ENCODE measurements at regions not wholly inside any gene's neighbourhood (a gene's known extent, or its start where the extent isn't known, plus 50 kb on each side); places are given as distances from the start of the nearest gene placed in this dataset.

- POLR2A ChIA-PET = no interaction called here
These were observed 421.7 kb upstream of the NUPR2 start for GRCh38 chr7:56537952-56538351.

GRCh38 chr7:56537477-56537876 is 421.3 kb upstream of the NUPR2 start:
- Histone ChIP-seq H3K9me3 (replicated peaks; ENCODE audit: control insufficient read depth, insufficient read depth, low read length) (peaks cover 4% of the 10 kb centered on the region; the same call in 1 of the 3 replicates), H3K36me3 (ENCODE audit: control insufficient read depth in 2 of 2, insufficient read depth in 2 of 2, low read length in 1 of 2) (no peaks in the 10 kb centered on the region), H3K4me1 (ENCODE audit: control insufficient read depth, insufficient read depth, low read length) (no peaks in the 10 kb centered on the region), H3K9ac (ENCODE audit: control insufficient read depth, insufficient read depth, low read length) (no peak overlapping the region), H4K20me1 (ENCODE audit: control insufficient read depth, insufficient read depth) (no peaks in the 10 kb centered on the region), H3K27ac (ENCODE audit: control insufficient read depth, insufficient read depth) (no peak overlapping the region), H3K27me3 (replicated peaks in 1 of 2; ENCODE audit: control insufficient read depth in 2 of 2, insufficient read depth in 2 of 2, low read length in 1 of 2) (no peaks in the 10 kb centered on the region), H3K4me3 (no peak overlapping the region), H3K4me2 (ENCODE audit: control insufficient read depth, insufficient read depth) (no peak overlapping the region), H2AFZ (ENCODE audit: control insufficient read depth, low read depth, low read length) (no peak overlapping the region), H3K79me2 (ENCODE audit: control insufficient read depth, insufficient read depth, low read length) (no peaks in the 10 kb centered on the region)
- FAIRE-seq = no peak
- ChIA-PET CTCF (no interaction called here), RAD21 (ENCODE audit: unreplicated experiment) (no interaction called here), SMC1A (ENCODE audit: uncharacterized antibody, unreplicated experiment) (no interaction called here), POLR2A (no interaction called here)
- WGBS (ENCODE audit: insufficient coverage, insufficient replicate concordance, low lambda C conversion rate, missing lambda C conversion rate) = 43% methylated on average over 20 of the region's 20 CpGs
- no peak for ATAC-seq
- intact Hi-C loops (cut with micrococcal nuclease; ENCODE audit: unreplicated experiment) = loop anchor here (10.0 kb wide), 1 partner anchor 1427 kb away; no protein-coding TSS in a partner anchor
- in situ Hi-C loops (cut with MboI) = no loop called here
- no peak for DNase-seq (ENCODE audit: low read depth, low spot score)
- no TSS peak for BruUV-seq (replicated peaks)
- TF ChIP-seq NFIC (IDR thresholded peaks at IDR 0.05; ENCODE audit: low read depth, low read length) (no peak), EED (IDR thresholded peaks at IDR 0.05; ENCODE audit: low read depth) (no peak), HDAC6 (IDR thresholded peaks at IDR 0.05; ENCODE audit: unreplicated experiment) (no peak), IKZF1 (conservative IDR thresholded peaks at IDR 0.05) (no peak), CBX3 (IDR thresholded peaks at IDR 0.05; ENCODE audit: borderline replicate concordance, low read depth) (no peak), RB1 (IDR thresholded peaks at IDR 0.05; ENCODE audit: borderline replicate concordance) (no peak), CBX5 (IDR thresholded peaks at IDR 0.05; ENCODE audit: low read depth) (no peak), ZBTB11 (CRISPR knock-in tag; IDR thresholded peaks at IDR 0.05) (no peak), MEF2B (IDR thresholded peaks at IDR 0.05; ENCODE audit: partially characterized antibody, poor library complexity, severe bottlenecking) (no peak), BRCA1 (IDR thresholded peaks at IDR 0.05; ENCODE audit: low read depth, low read length) (no peak), ZSCAN29 (IDR thresholded peaks at IDR 0.05) (no peak), ZNF622 (IDR thresholded peaks at IDR 0.05) (no peak), NR2C1 (IDR thresholded peaks at IDR 0.05) (no peak)
- TF ChIP-seq, protein P1, sequence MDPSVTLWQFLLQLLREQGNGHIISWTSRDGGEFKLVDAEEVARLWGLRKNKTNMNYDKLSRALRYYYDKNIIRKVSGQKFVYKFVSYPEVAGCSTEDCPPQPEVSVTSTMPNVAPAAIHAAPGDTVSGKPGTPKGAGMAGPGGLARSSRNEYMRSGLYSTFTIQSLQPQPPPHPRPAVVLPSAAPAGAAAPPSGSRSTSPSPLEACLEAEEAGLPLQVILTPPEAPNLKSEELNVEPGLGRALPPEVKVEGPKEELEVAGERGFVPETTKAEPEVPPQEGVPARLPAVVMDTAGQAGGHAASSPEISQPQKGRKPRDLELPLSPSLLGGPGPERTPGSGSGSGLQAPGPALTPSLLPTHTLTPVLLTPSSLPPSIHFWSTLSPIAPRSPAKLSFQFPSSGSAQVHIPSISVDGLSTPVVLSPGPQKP (IDR thresholded peaks at IDR 0.05; ENCODE audit: low read depth, low read length) = no peak

More at GRCh38 chr7:56537952-56538351, 421.7 kb upstream of the NUPR2 start:
- CTCF ChIA-PET = no interaction called here
- H2AFZ ChIP-seq (ENCODE audit: control insufficient read depth, low read depth, low read length) = no peak overlapping the region
- intact Hi-C loops (cut with micrococcal nuclease; ENCODE audit: unreplicated experiment) (loop anchor here (10.0 kb wide), 1 partner anchor 1427 kb away; no protein-coding TSS in a partner anchor), in situ Hi-C loops (cut with MboI) (no loop called here)
- H3K9me3 ChIP-seq (replicated peaks; ENCODE audit: control insufficient read depth, insufficient read depth, low read length) = peaks cover 4% of the 10 kb centered on the region; the same call in 1 of the 3 replicates
- no peaks in the 10 kb centered on the region for H3K79me2 ChIP-seq (ENCODE audit: control insufficient read depth, insufficient read depth, low read length)
- no peak for DNase-seq (ENCODE audit: low read depth, low spot score)
- H3K4me3 ChIP-seq = no peak overlapping the region
- no peak overlapping the region for H3K9ac ChIP-seq (ENCODE audit: control insufficient read depth, insufficient read depth, low read length)
- WGBS (ENCODE audit: insufficient coverage, insufficient replicate concordance, low lambda C conversion rate, missing lambda C conversion rate) = 74% methylated on average over 18 of the region's 19 CpGs
- H3K36me3 ChIP-seq (ENCODE audit: control insufficient read depth in 2 of 2, insufficient read depth in 2 of 2, low read length in 1 of 2) = no peaks in the 10 kb centered on the region
- H4K20me1 ChIP-seq (ENCODE audit: control insufficient read depth, insufficient read depth) = no peaks in the 10 kb centered on the region
- SMC1A ChIA-PET (ENCODE audit: uncharacterized antibody, unreplicated experiment) = no interaction called here
- TF ChIP-seq KAT2A (conservative IDR thresholded peaks at IDR 0.05; ENCODE audit: control insufficient read depth, low read depth, low read length) (no peak), RAD51 (IDR thresholded peaks at IDR 0.05) (no peak), NFXL1 (IDR thresholded peaks at IDR 0.05; ENCODE audit: borderline replicate concordance) (no peak), EED (IDR thresholded peaks at IDR 0.05; ENCODE audit: low read depth) (no peak)
- FAIRE-seq = no peak
- no peaks in the 10 kb centered on the region for H3K27me3 ChIP-seq (replicated peaks in 1 of 2; ENCODE audit: control insufficient read depth in 2 of 2, insufficient read depth in 2 of 2, low read length in 1 of 2)
- ATAC-seq = no peak
- RAD21 ChIA-PET (ENCODE audit: unreplicated experiment) = no interaction called here
- BruUV-seq (replicated peaks) = no TSS peak
- H3K4me1 ChIP-seq (ENCODE audit: control insufficient read depth, insufficient read depth, low read length) = no peaks in the 10 kb centered on the region
- no peak overlapping the region for H3K4me2 ChIP-seq (ENCODE audit: control insufficient read depth, insufficient read depth)
- H3K27ac ChIP-seq (ENCODE audit: control insufficient read depth, insufficient read depth) = no peak overlapping the region

Measured in GM12878 (cell line).